Gastroesophageal sphincter (tissue), 3 donors: ENCODE measurements at regions not wholly inside any gene's neighbourhood (a gene's known extent, or its start where the extent isn't known, plus 50 kb on each side); places are given as distances from the start of the nearest gene placed in this dataset.

Source experiments
- CTCF ChIP-seq, 4 experiments: fragments of 200-600 bp in 2 of 4; fragments of 450-650 bp in 2 of 4; sonication (generic) in 1 of 4; IDR thresholded peaks; one replicate each; pipeline ENCODE4 v1.5.1; 2017 to 2019; ENCODE audit warnings: antibody characterized with exemption in 4 of 4, mild to moderate bottlenecking in 2 of 4, moderate library complexity in 2 of 4
- EP300 ChIP-seq: sonication (generic); formaldehyde crosslinking; IDR thresholded peaks from one replicate; pipeline ENCODE4 v1.6.1; 2017; ENCODE audit warnings: antibody characterized with exemption, mild to moderate bottlenecking

DNA sequence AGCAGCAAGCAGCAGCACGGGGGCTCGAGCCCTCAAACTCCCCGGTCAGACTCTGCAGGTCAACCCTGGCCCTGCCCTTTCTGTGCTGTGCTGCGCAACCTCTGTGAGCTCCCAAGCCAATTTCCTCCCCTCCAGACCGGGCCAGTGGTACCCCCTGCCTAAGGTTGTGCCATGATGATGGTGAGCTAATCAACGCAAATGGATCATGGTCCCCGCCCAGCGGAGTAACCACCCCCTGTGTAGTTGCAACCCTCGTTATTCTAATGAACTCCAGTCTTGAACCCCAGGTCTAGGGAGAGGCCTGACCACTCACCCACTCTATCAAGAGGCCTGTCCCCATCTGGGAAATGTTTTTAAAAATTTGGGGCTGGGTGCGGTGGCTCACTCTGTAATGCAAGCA is 201.8 kb upstream of the FOXF1 start:
- TF ChIP-seq EP300 = no peak
- TF ChIP-seq CTCF (IDR thresholded peaks at IDR 0.05) = no peak
